Choroid plexus epithelial cell (primary cell): ENCODE measurements at regions not wholly inside any gene's neighbourhood (a gene's known extent, or its start where the extent isn't known, plus 50 kb on each side); places are given as distances from the start of the nearest gene placed in this dataset.

ENCODE experiments used
- DNase-seq: peaks from one replicate; pipeline ENCODE4 v3.0.0-alpha.2; 2010; ENCODE audit warnings: low read depth
- H3K4me3 ChIP-seq: 2 replicates; pipeline ENCODE4 v1.5.1; 2011; ENCODE audit warnings: low read depth, mild to moderate bottlenecking, control low read depth, low read length, moderate library complexity
- TF ChIP-seq, protein P1 (sequence below): conservative IDR thresholded peaks from 2 replicates; pipeline ENCODE4 v1.5.1; 2011; ENCODE audit warnings: low read depth, mild to moderate bottlenecking, control low read depth, inconsistent platforms, low read length, moderate library complexity

DNA sequence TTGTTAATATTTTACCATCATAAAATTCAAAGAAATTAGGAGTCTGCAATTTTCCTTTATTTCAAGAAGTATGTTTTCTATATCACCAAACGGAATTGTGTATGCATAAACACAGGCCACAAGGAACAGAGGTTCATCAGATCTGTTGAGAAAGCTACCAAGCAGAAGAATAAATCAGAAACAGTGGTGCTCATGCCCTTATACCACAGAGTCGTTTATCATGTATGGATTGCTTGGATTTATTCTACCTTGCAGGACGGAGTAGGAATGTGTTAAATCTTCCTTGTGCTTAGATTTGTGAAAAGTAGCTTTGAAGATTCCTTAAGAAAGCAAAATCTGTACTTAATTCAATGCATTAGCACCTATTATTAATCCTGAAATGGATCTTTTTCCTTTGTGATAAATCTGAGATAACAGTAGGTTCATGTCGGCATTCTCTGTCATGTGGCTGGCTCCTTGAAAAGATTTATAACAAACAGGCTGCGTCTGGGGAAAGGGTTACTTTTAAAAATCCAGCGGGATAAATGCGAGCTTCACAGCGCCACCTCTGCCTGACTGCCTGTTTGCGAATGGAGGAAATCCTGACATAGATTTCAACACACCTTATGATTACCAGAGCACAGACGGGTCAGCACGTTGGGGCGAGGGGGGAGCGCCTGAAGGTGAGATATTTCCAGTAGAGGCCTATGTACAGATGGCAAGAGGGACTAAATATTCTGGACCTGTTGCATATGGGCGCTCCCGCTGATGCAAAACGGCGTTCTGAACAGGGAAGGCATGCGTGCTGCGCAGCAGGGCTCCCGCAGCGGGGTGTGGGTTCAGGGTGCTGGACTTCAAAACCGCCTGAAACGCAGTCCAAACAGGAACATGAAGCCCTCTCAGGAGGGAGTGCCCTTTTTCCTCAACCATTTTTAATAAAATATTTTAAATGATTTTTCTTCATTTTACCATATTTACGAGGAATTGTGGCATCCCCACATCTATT, 445.5 kb upstream of the SGCG start:
- no peak for DNase-seq
- no peak overlapping the region for H3K4me3 ChIP-seq
- TF ChIP-seq, protein P1, sequence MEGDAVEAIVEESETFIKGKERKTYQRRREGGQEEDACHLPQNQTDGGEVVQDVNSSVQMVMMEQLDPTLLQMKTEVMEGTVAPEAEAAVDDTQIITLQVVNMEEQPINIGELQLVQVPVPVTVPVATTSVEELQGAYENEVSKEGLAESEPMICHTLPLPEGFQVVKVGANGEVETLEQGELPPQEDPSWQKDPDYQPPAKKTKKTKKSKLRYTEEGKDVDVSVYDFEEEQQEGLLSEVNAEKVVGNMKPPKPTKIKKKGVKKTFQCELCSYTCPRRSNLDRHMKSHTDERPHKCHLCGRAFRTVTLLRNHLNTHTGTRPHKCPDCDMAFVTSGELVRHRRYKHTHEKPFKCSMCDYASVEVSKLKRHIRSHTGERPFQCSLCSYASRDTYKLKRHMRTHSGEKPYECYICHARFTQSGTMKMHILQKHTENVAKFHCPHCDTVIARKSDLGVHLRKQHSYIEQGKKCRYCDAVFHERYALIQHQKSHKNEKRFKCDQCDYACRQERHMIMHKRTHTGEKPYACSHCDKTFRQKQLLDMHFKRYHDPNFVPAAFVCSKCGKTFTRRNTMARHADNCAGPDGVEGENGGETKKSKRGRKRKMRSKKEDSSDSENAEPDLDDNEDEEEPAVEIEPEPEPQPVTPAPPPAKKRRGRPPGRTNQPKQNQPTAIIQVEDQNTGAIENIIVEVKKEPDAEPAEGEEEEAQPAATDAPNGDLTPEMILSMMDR = no peak

DNA sequence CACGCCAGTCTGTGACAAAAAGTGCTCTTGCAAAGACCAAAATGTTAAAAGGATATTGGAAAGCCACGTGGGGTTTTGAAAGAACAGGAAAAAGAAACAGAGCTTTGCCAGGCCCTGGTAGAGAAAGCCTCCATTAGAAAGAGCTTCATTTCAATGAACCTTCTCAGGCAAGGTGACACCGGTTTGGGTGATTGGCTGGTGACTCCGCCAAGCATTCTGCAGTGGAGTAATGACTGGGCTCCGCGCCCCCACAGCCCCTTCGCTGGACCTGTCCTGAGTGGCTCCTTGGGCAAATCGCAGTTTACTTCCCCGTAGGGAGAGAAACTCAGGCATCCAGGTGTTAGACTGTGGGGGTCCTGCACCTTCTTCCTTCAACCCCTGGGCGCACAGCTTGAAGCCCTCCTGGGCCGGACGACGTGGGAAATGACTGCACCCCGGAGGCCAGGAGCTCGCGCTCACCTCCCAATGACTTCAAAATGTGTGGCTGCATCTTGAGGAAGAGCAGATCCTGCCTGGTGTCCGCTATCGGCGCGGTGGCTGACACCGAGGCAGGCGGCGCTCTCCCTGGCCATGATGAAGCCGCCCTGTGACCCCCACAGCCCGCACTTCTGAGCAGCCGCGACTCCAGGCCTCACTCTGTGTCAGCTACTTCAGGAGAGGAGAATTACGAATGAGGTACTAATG, 444.6 kb upstream of the SGCG start:
- H3K4me3 ChIP-seq = no peak overlapping the region
- DNase-seq = no peak
- TF ChIP-seq, protein P1 = no peak

DNA sequence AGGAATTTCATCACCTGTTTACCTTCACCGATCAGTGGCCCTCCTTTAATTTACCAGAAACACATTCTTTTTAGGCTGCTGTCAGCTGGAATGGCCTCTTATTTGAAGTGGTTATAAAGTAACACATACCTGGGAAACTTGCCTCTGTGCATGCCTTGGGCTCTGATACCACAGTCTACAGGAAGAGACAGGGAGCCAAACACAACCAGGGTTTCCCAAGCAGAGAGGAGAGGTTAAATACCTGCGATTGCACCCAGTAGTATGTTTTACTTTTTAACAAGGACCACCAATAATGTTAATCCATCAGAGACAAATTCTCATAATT, 444.0 kb upstream of the SGCG start:
- DNase-seq = no peak
- TF ChIP-seq, protein P1 = no peak
- no peak overlapping the region for H3K4me3 ChIP-seq

DNA sequence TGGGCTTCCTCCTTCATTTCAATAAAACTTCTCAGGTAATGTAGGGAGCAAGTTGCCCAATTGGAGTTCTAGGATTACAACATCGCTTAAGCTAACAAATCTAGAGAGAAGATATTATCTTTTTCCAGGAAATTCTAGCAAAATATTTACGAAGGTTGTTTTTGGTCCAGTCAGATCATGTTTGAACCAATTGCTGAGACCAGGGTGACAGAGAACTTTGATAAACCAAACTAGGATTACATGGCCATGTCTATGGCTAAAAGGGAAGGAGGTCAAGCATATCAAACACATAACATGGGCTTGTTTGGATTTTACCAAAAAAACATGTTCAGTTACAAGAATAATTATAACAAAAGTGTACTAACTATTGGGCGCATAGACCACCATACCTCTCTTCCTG, 442.4 kb upstream of the SGCG start:
- TF ChIP-seq, protein P1 = no peak
- no peak overlapping the region for H3K4me3 ChIP-seq
- DNase-seq = no peak

DNA sequence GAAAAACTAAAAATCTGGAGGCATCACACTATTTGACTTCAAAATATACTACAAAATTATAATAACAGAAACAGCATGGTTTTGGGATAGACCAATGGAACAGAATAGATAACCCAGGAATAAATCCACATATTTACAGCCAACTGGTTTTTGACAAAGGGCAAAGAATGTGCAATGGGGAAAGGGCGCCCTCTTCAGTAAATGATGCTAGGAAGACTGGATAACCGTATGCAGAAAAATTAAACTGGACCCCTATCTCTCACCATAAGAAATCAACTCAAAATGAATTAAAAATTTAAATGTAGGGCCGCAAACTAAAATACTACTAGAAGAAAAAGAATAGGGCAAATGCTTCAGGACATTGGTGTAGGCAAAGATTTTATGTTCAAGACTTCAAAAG, 440.5 kb upstream of the SGCG start:
- TF ChIP-seq, protein P1 = no peak
- DNase-seq = no peak

DNA sequence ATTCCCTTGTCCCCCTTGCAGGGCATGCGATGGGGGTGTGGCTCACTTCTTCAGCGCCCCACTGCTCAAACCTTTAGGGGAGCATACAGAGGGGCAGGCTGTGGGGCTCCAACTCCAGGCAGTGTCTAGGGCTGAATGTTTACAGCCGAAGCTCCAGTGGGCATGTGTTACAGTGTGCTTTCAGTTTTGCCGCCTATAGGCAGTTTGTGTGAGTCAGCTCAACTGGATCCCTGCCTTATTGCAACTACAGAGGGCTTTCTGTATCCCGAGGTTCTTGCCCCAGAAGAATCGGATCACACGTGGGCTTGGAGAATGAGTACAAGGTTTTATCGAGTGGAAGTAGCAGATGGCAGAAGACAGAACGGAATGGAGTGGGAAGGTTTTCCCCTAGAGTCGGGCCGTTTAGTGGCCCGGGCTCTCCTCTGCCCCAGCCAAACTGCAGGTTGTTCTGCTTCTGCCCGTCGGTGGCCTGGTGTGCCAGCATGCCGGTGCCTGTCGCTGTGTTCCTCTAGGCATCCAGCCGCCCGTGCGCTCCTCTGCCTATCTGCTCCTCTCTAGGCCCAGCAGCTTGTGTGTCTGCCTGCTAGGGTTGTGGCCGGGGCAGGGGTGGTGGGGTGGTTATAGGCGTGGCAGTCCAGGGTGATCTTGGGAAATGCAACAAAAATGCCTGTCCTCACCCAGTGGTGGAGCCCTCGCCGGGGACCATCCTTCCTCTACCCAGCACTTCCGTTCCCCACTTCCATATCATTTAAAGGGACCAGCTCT, 435.9 kb upstream of the SGCG start:
- TF ChIP-seq, protein P1 = no peak
- no peak overlapping the region for H3K4me3 ChIP-seq
- no peak for DNase-seq

More for the DNA sequence above, 440.5 kb upstream of the SGCG start:
- no peak overlapping the region for H3K4me3 ChIP-seq
